ENCODE measurements at regions not wholly inside any gene's neighbourhood (a gene's known extent, or its start where the extent isn't known, plus 50 kb on each side); places are given as distances from the start of the nearest gene placed in this dataset.

DNA sequence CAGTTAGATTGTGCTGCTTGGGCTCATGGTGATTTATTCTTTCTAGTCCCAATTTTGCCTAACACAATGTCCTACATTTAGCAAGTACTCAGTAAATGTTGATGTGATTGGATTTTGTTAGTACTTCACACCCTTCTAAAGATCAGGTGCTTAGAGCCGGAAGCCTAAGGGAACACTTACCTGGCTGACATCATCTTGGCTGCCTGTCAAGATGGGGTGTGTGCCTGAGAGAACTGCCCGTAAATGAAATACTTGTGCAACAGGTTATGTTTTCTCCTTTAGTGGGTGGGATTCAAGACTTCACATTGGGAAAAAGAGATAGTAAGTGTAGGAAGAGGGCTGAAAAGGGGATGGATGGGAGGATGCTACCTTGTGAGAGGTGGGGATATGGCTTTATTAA is 75.5 kb upstream of the MACF1 start:
- peaks cover 10 to 13% of the 10 kb centered on the region in 2 donors for H3K4me1 ChIP-seq (ENCODE audit: control insufficient read depth in 1 of 2, insufficient read depth in 2 of 2, low read length in 2 of 2)
- WGBS, 2 donors: 76 to 82% methylated on average over 2 of the region's 2 CpGs
- no peak for ATAC-seq (ENCODE audit: low FRiP score)

DNA sequence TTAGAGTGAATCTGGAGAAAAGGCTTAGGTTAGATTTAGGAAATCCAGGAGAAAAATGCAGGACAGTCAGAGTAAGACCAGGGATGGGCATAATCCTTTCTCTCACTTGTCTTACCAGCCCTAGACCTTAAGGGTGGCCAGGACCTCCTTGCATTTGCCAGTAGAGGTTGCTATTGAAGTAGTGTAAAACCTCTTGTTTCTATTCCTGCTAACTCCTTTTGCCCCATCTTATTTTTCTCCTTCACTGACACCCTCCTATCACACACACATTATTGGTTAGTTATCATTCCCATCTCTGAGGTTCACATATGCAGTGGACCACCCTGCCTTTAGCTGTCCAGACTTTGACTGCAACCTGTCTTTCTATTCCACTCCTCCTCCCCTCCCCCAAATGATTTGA is 75.0 kb upstream of the MACF1 start:
- no peaks in the 10 kb centered on the region for H3K36me3 ChIP-seq (ENCODE audit: control insufficient read depth in 1 of 2, insufficient read depth in 2 of 2, low read length in 1 of 2)
- intact Hi-C loops (cut with DNase I): no loop called here
- no peaks in the 10 kb centered on the region for H3K27me3 ChIP-seq (ENCODE audit: control insufficient read depth in 1 of 2, insufficient read depth in 2 of 2, low read length in 1 of 2)
- peaks cover 10 to 13% of the 10 kb centered on the region in 2 donors for H3K4me1 ChIP-seq (ENCODE audit: control insufficient read depth in 1 of 2, insufficient read depth in 2 of 2, low read length in 2 of 2)
- H3K27ac ChIP-seq (ENCODE audit: low read depth in 1 of 2, low read length in 2 of 2): no peak overlapping the region
- no peak overlapping the region for H3K4me3 ChIP-seq (ENCODE audit: low read length in 2 of 2)
- DNase-seq (no peak), ATAC-seq (ENCODE audit: low FRiP score) (peak; percentile 55)
- H3K9me3 ChIP-seq (ENCODE audit: control insufficient read depth, low read length): no peaks in the 10 kb centered on the region

More for the DNA sequence above, 75.5 kb upstream of the MACF1 start:
- Histone ChIP-seq H3K36me3 (ENCODE audit: control insufficient read depth in 1 of 2, insufficient read depth in 2 of 2, low read length in 1 of 2) (no peaks in the 10 kb centered on the region), H3K4me3 (ENCODE audit: low read length in 2 of 2) (no peak overlapping the region), H3K27ac (ENCODE audit: low read depth in 1 of 2, low read length in 2 of 2) (no peak overlapping the region), H3K27me3 (ENCODE audit: control insufficient read depth in 1 of 2, insufficient read depth in 2 of 2, low read length in 1 of 2) (no peaks in the 10 kb centered on the region), H3K9me3 (ENCODE audit: control insufficient read depth, low read length) (no peaks in the 10 kb centered on the region)
- DNase-seq: no peak
- intact Hi-C loops (cut with DNase I): no loop called here

DNA sequence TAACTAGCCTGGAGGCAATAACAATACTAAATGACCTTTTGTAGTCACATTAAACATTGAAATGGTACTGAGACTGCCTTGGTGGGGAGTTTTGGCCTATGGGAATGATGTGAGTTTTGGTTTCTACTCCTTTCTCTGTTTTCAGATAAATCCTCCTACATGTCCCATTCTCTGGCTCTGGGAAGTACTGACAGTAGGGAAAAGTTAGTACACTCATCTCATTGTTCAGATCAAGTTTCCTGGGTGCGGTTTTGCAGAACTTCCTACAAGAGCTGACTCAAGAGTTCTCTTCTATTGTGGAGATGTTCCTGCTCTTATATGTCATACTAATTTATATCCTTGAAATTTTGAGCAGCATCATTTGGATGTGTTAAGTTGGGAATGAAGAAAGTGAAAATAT is 74.2 kb upstream of the MACF1 start:
- Histone ChIP-seq H3K27ac (ENCODE audit: low read depth in 1 of 2, low read length in 2 of 2) (no peak overlapping the region), H3K4me1 (ENCODE audit: control insufficient read depth in 1 of 2, insufficient read depth in 2 of 2, low read length in 2 of 2) (peaks cover 10 to 13% of the 10 kb centered on the region in 2 donors), H3K36me3 (ENCODE audit: control insufficient read depth in 1 of 2, insufficient read depth in 2 of 2, low read length in 1 of 2) (no peaks in the 10 kb centered on the region), H3K9me3 (ENCODE audit: control insufficient read depth, low read length) (no peaks in the 10 kb centered on the region), H3K4me3 (ENCODE audit: low read length in 2 of 2) (no peak overlapping the region), H3K27me3 (ENCODE audit: control insufficient read depth in 1 of 2, insufficient read depth in 2 of 2, low read length in 1 of 2) (no peaks in the 10 kb centered on the region)
- intact Hi-C loops (cut with DNase I): no loop called here
- 68 to 79% methylated on average over 1 of the region's 1 CpG for WGBS, 2 donors
- ATAC-seq (ENCODE audit: low FRiP score) (no peak), DNase-seq (no peak)

DNA sequence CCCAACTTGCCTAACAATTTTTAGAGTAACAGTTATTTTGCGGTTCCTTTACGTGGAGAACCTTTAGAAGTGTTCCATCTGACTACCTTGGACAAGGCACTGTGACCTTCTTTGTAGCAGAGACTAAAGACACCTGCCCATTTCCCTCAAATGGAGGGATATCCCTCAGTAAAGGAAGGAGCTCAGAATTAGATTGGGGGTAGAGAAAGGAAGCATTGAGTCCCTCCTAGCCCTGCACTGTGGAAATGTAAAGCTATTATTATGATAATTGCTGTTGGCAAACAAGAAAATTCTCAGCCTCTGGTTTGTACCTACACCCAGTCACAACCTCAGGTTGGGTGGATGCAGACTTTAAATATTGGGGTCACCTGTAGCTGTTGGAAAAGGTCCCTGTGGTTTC is 72.6 kb upstream of the MACF1 start:
- H3K4me1 ChIP-seq (ENCODE audit: control insufficient read depth in 1 of 2, insufficient read depth in 2 of 2, low read length in 2 of 2): peaks cover 8 to 13% of the 10 kb centered on the region in 2 donors
- DNase-seq: no peak
- H3K27me3 ChIP-seq (ENCODE audit: control insufficient read depth in 1 of 2, insufficient read depth in 2 of 2, low read length in 1 of 2): no peaks in the 10 kb centered on the region
- no peaks in the 10 kb centered on the region for H3K36me3 ChIP-seq (ENCODE audit: control insufficient read depth in 1 of 2, insufficient read depth in 2 of 2, low read length in 1 of 2)
- WGBS, 2 donors: 86 to 92% methylated on average over 2 of the region's 2 CpGs
- H3K9me3 ChIP-seq (ENCODE audit: control insufficient read depth, low read length): no peaks in the 10 kb centered on the region
- H3K27ac ChIP-seq (ENCODE audit: low read depth in 1 of 2, low read length in 2 of 2): no peak overlapping the region
- H3K4me3 ChIP-seq (ENCODE audit: low read length in 2 of 2): no peak overlapping the region
- intact Hi-C loops (cut with DNase I): no loop called here
- ATAC-seq (ENCODE audit: low FRiP score): no peak

DNA sequence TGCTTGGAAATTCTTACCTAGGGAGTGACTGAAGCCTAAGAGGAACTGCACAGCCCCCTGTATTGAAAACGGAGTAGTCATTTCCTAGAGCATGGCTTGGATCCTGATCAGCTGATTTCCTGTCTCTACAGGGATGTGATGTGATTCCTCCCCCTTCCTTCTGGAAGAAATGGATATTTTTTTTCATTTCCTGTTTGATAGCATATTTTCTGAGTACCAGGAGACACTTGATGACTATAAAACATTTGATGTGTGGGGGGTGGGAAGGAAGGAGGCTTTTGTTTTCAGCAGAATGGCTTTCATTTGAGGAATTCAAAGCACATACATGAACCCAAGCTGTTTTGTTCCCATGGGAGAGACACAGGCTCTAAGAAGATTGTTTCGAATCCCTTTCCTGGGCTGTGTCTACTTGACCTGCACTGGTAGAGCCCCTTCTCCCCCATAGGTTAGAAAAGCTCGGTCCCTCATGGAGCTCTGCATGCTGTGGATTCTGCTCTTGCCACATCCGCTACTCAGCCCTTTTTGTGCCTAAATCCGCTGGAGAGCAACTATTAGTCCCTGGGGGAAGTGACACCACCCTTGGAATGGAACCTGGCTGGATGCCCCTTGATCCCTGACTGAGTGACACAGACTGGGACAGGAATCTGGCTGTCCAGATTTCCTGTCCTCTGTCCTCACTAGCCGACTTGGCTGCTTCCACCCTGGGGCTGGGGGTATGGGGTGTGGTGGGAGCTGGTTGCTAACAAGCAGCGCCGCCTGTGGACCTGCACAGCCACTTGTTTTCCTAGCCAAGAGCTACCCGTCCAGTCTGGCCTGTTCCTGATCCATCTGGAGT is 71.8 kb upstream of the MACF1 start:
- Histone ChIP-seq H3K36me3 (ENCODE audit: control insufficient read depth in 1 of 2, insufficient read depth in 2 of 2, low read length in 1 of 2) (no peaks in the 10 kb centered on the region), H3K27me3 (ENCODE audit: control insufficient read depth in 1 of 2, insufficient read depth in 2 of 2, low read length in 1 of 2) (no peaks in the 10 kb centered on the region), H3K27ac (ENCODE audit: low read depth in 1 of 2, low read length in 2 of 2) (peak overlapping the region in 1 of 2 donors; percentile 7), H3K4me1 (ENCODE audit: control insufficient read depth in 1 of 2, insufficient read depth in 2 of 2, low read length in 2 of 2) (peaks cover 6 to 10% of the 10 kb centered on the region in 2 donors), H3K4me3 (ENCODE audit: low read length in 2 of 2) (no peak overlapping the region), H3K9me3 (ENCODE audit: control insufficient read depth, low read length) (no peaks in the 10 kb centered on the region)
- intact Hi-C loops (cut with DNase I): no loop called here
- WGBS, 2 donors: 21 to 22% methylated on average over 9 of the region's 9 CpGs
- peak; percentile 81 to 86 for DNase-seq
- ATAC-seq (ENCODE audit: low FRiP score): peak; percentile 81

DNA sequence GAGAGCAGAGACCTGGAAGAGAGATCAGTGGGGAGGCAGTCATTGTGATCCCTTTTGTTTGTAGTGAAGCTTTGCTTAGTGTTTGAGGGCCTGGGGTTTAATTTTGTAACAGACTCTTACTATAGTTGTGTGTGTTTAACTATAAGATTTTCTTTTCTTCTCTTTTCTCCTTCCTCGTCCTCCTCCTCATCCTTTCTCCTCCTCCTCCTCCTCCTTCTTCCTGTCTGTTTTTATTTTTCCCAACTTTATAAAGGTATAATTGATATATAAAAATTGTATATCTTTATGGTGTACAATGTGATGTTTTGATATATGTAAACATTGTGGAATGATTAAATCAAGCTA is 71.2 kb upstream of the MACF1 start:
- H3K27me3 ChIP-seq (ENCODE audit: control insufficient read depth in 1 of 2, insufficient read depth in 2 of 2, low read length in 1 of 2): no peaks in the 10 kb centered on the region
- WGBS, 2 donors: 33 to 48% methylated on average over 1 of the region's 1 CpG
- intact Hi-C loops (cut with DNase I): no loop called here
- H3K4me1 ChIP-seq (ENCODE audit: control insufficient read depth in 1 of 2, insufficient read depth in 2 of 2, low read length in 2 of 2): peaks cover 6 to 7% of the 10 kb centered on the region in 2 donors
- H3K36me3 ChIP-seq (ENCODE audit: control insufficient read depth in 1 of 2, insufficient read depth in 2 of 2, low read length in 1 of 2): no peaks in the 10 kb centered on the region
- no peak for ATAC-seq (ENCODE audit: low FRiP score)
- no peak overlapping the region for H3K4me3 ChIP-seq (ENCODE audit: low read length in 2 of 2)
- no peaks in the 10 kb centered on the region for H3K9me3 ChIP-seq (ENCODE audit: control insufficient read depth, low read length)
- no peak for DNase-seq
- H3K27ac ChIP-seq (ENCODE audit: low read depth in 1 of 2, low read length in 2 of 2): no peak overlapping the region

DNA sequence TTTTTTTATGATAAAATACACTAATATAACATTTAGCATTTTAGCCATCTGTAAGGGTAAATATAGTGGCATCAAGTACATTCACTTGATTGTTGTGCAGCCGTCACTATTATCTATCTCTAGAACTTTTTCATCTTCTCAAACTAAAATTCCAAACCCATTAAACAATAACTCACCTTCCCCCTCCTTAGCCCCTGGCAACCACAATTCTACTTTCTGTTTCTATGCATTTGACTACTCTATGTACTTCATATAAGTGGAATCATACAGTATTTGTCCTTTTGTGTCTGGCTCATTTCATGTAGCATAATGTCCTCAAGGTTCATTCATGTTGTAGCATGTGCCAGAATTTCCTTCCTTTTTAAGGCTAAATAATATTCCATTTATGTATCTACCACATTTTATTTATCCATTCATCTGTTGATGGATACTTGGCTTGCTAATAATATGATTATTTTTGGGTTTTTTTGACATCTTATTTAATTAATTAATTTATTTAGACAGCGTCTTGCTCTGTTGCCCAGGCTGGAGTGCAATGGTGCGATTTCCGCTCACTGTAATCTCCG is 69.6 kb upstream of the MACF1 start:
- no peak overlapping the region for H3K4me3 ChIP-seq (ENCODE audit: low read length in 2 of 2)
- peaks cover 7% of the 10 kb centered on the region in 2 donors for H3K4me1 ChIP-seq (ENCODE audit: control insufficient read depth in 1 of 2, insufficient read depth in 2 of 2, low read length in 2 of 2)
- no peak for DNase-seq
- WGBS, 2 donors: 96% methylated on average over 5 of the region's 5 CpGs
- no peaks in the 10 kb centered on the region for H3K9me3 ChIP-seq (ENCODE audit: control insufficient read depth, low read length)
- H3K27ac ChIP-seq (ENCODE audit: low read depth in 1 of 2, low read length in 2 of 2): no peak overlapping the region
- no peaks in the 10 kb centered on the region for H3K27me3 ChIP-seq (ENCODE audit: control insufficient read depth in 1 of 2, insufficient read depth in 2 of 2, low read length in 1 of 2)
- no peak for ATAC-seq (ENCODE audit: low FRiP score)
- intact Hi-C loops (cut with DNase I): no loop called here
- H3K36me3 ChIP-seq (ENCODE audit: control insufficient read depth in 1 of 2, insufficient read depth in 2 of 2, low read length in 1 of 2): no peaks in the 10 kb centered on the region

DNA sequence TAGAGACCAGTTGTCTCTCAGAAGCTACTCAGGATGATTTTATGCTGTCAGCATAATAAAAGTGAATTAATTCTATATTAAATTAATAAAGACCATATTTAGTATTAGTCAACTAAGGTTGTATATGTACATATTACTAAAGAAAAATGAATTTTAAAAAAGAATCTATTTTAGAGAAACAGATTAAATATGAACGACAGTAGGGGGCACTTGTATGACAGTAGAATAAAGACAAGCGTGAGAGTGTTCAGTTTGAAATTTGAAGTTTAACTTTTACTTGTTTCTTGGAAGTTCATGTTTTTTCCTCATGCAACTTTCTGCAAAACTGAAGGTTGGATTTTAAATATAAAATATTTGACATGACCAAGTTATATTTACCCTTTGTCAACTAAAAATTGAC is 67.9 kb upstream of the MACF1 start:
- H3K4me1 ChIP-seq (ENCODE audit: control insufficient read depth in 1 of 2, insufficient read depth in 2 of 2, low read length in 2 of 2): peaks cover 6 to 7% of the 10 kb centered on the region in 2 donors
- WGBS, 2 donors: 38 to 41% methylated on average over 2 of the region's 2 CpGs
- no peaks in the 10 kb centered on the region for H3K36me3 ChIP-seq (ENCODE audit: control insufficient read depth in 1 of 2, insufficient read depth in 2 of 2, low read length in 1 of 2)
- no peak overlapping the region for H3K4me3 ChIP-seq (ENCODE audit: low read length in 2 of 2)
- H3K27ac ChIP-seq (ENCODE audit: low read depth in 1 of 2, low read length in 2 of 2): no peak overlapping the region
- DNase-seq: no peak
- ATAC-seq (ENCODE audit: low FRiP score): no peak
- intact Hi-C loops (cut with DNase I): no loop called here
- no peaks in the 10 kb centered on the region for H3K27me3 ChIP-seq (ENCODE audit: control insufficient read depth in 1 of 2, insufficient read depth in 2 of 2, low read length in 1 of 2)
- H3K9me3 ChIP-seq (ENCODE audit: control insufficient read depth, low read length): no peaks in the 10 kb centered on the region

DNA sequence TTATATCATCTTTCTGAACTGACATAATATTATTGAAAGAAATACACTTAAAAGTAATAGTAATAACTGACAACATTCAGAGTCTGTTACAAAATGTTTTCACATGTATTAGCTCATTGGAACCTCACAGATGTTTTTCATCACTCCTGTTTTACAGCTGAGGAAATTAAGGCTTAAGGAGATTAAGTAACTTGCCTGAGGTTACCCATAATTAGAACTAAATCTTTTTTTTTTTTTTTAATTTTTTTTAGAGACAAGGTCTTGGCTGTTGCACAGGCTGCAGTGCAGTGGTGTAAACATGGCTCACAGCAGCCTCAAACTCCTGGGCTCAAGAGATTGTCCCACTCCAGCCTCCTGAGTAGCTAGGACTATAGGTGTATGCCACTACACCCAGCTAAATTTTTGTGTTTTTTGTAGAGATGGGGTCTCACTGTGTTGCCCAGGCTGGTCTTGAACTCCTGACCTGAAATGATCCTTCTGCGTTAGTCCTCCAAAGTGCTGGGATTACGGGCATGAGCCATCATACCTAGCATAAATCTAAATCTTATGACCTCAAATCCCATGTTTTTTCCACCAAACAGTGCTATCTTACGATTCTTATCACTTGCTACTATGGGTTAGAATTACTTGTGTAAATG is 64.7 kb upstream of the MACF1 start:
- no peaks in the 10 kb centered on the region for H3K27me3 ChIP-seq (ENCODE audit: control insufficient read depth in 1 of 2, insufficient read depth in 2 of 2, low read length in 1 of 2)
- peaks cover 6 to 11% of the 10 kb centered on the region in 2 donors for H3K4me1 ChIP-seq (ENCODE audit: control insufficient read depth in 1 of 2, insufficient read depth in 2 of 2, low read length in 2 of 2)
- no peak for DNase-seq
- no peak for ATAC-seq (ENCODE audit: low FRiP score)
- WGBS, 2 donors: 94 to 95% methylated on average over 3 of the region's 3 CpGs
- no peak overlapping the region for H3K27ac ChIP-seq (ENCODE audit: low read depth in 1 of 2, low read length in 2 of 2)
- intact Hi-C loops (cut with DNase I): no loop called here
- no peaks in the 10 kb centered on the region for H3K9me3 ChIP-seq (ENCODE audit: control insufficient read depth, low read length)
- H3K4me3 ChIP-seq (ENCODE audit: low read length in 2 of 2): no peak overlapping the region
- no peaks in the 10 kb centered on the region for H3K36me3 ChIP-seq (ENCODE audit: control insufficient read depth in 1 of 2, insufficient read depth in 2 of 2, low read length in 1 of 2)

Data from aorta (tissue), 5 donors.